ENCODE measurements at regions not wholly inside any gene's neighbourhood (a gene's known extent, or its start where the extent isn't known, plus 50 kb on each side); places are given as distances from the start of the nearest gene placed in this dataset.

GRCh38 chr9:27765266-27766072 lies 192.2 kb upstream of the C9orf72 start:
- Histone ChIP-seq H3K4me1 (ENCODE audit: control insufficient read depth, insufficient read depth, low read length) (no peaks in the 10 kb centered on the region), H3K36me3 (ENCODE audit: control insufficient read depth, insufficient read depth, low read length) (no peaks in the 10 kb centered on the region), H3K9me3 (ENCODE audit: control insufficient read depth, insufficient read depth, low read depth, low read length) (no peaks in the 10 kb centered on the region), H3K4me3 (ENCODE audit: low read depth in 2 of 2, low read length in 2 of 2) (no peak overlapping the region), H3K27ac (ENCODE audit: low read length) (no peak overlapping the region), H3K27me3 (ENCODE audit: control insufficient read depth, insufficient read depth, low read length) (no peaks in the 10 kb centered on the region; the same call in 1 of the 2 replicates)
- no TSS peak for BruUV-seq (replicated peaks)
- ChIA-PET CTCF (no interaction called here), POLR2A (no interaction called here)
- in situ Hi-C loops (cut with HindIII; ENCODE audit: low pct_unique_long_range_greater_than_20kb, low sequenced_read_pairs): no loop called here
- ATAC-seq (no peak), DNase-seq (ENCODE audit: low read depth, low spot score) (no peak)
- intact Hi-C loops (cut with micrococcal nuclease; ENCODE audit: unreplicated experiment): no loop called here
- TF ChIP-seq TCF7L2 (IDR thresholded peaks at IDR 0.05; ENCODE audit: low read depth, low read length): no peak
- no peak for TF ChIP-seq SIN3A (IDR thresholded peaks at IDR 0.05; ENCODE audit: borderline replicate concordance, insufficient read depth, low read depth, low read length)
- no peak for TF ChIP-seq REST (IDR thresholded peaks at IDR 0.05; ENCODE audit: insufficient read depth in 1 of 2, low read depth in 2 of 2, low read length in 1 of 2)
- TF ChIP-seq POLR2AphosphoS5 (IDR thresholded peaks at IDR 0.05; ENCODE audit: low read depth, low read length): no peak
- TF ChIP-seq, protein P1, sequence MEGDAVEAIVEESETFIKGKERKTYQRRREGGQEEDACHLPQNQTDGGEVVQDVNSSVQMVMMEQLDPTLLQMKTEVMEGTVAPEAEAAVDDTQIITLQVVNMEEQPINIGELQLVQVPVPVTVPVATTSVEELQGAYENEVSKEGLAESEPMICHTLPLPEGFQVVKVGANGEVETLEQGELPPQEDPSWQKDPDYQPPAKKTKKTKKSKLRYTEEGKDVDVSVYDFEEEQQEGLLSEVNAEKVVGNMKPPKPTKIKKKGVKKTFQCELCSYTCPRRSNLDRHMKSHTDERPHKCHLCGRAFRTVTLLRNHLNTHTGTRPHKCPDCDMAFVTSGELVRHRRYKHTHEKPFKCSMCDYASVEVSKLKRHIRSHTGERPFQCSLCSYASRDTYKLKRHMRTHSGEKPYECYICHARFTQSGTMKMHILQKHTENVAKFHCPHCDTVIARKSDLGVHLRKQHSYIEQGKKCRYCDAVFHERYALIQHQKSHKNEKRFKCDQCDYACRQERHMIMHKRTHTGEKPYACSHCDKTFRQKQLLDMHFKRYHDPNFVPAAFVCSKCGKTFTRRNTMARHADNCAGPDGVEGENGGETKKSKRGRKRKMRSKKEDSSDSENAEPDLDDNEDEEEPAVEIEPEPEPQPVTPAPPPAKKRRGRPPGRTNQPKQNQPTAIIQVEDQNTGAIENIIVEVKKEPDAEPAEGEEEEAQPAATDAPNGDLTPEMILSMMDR (IDR thresholded peaks at IDR 0.05): no peak

DNA sequence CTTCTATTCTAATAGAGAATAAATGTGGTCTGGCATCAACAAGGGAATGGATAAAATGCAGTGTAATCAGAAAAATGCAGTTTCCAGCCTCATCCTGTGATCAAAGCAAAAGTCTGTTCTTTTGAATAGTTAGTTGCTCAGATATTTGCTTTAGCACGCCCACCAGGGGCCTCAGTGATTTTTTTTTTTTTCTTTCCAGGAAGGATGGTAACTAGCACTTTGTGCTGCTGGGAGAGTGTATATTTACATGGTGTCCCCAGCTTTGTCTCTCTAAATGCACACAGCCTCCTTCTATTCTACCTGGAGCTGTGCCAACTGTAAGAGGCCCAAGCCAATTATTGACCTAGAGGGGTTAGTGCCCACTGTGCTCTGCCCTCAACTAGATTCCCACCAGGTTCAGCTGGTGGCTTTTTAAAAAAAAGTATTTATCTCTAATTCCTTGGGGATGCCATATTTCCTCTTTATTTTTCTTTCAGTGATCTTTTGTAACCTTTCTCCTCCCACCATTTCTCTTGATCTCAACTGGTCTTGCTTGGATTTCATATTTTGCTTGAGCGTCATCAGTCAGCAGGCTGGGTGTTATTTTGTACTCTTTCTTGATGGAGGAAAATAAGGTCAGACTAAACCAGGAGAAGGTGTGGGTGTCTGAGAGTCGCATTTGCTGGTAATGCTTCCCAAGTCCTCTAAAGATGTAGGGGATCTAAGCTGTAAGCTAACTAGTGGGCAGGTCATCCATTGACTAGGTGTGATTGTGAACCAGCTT lies 193.0 kb upstream of the C9orf72 start:
- in situ Hi-C loops (cut with HindIII; ENCODE audit: low pct_unique_long_range_greater_than_20kb, low sequenced_read_pairs) (no loop called here), intact Hi-C loops (cut with micrococcal nuclease; ENCODE audit: unreplicated experiment) (no loop called here)
- ChIA-PET CTCF (no interaction called here), POLR2A (no interaction called here)
- Histone ChIP-seq H3K27me3 (ENCODE audit: control insufficient read depth, insufficient read depth, low read length) (no peaks in the 10 kb centered on the region; the same call in 1 of the 2 replicates), H3K27ac (ENCODE audit: low read length) (no peak overlapping the region), H3K36me3 (ENCODE audit: control insufficient read depth, insufficient read depth, low read length) (no peaks in the 10 kb centered on the region), H3K4me3 (ENCODE audit: low read depth in 2 of 2, low read length in 2 of 2) (no peak overlapping the region), H3K4me1 (ENCODE audit: control insufficient read depth, insufficient read depth, low read length) (no peaks in the 10 kb centered on the region), H3K9me3 (ENCODE audit: control insufficient read depth, insufficient read depth, low read depth, low read length) (no peaks in the 10 kb centered on the region)
- TF ChIP-seq SIN3A (IDR thresholded peaks at IDR 0.05; ENCODE audit: borderline replicate concordance, insufficient read depth, low read depth, low read length): no peak
- no peak for TF ChIP-seq TCF7L2 (IDR thresholded peaks at IDR 0.05; ENCODE audit: low read depth, low read length)
- no peak for TF ChIP-seq REST (IDR thresholded peaks at IDR 0.05; ENCODE audit: insufficient read depth in 1 of 2, low read depth in 2 of 2, low read length in 1 of 2)
- no peak for TF ChIP-seq POLR2AphosphoS5 (IDR thresholded peaks at IDR 0.05; ENCODE audit: low read depth, low read length)
- TF ChIP-seq, protein P1 (IDR thresholded peaks at IDR 0.05): no peak
- no TSS peak for BruUV-seq (replicated peaks)
- ATAC-seq: no peak
- DNase-seq (ENCODE audit: low read depth, low spot score): no peak
